Body of pancreas (tissue), 4 donors: ENCODE measurements at regions not wholly inside any gene's neighbourhood (a gene's known extent, or its start where the extent isn't known, plus 50 kb on each side); places are given as distances from the start of the nearest gene placed in this dataset.
"Not testable (repeated sequence)": the region's sequence is repeated elsewhere in the genome, so short reads cannot be mapped to it uniquely, and the experiment has no call there.

Experiments
- CTCF ChIP-seq, 7 experiments: fragments of 450-650 bp in 4 of 7; fragments of 200-600 bp in 3 of 7; sonication (generic) in 3 of 7; IDR thresholded peaks; one replicate each; pipeline ENCODE4 v1.5.1; 2016 to 2019; ENCODE audit warnings: antibody characterized with exemption in 7 of 7
- POLR2A ChIP-seq, 3 donors: fragments of 450-650 bp; IDR thresholded peaks; one replicate each; pipeline ENCODE4 v1.6.1; 2016; ENCODE audit warnings: antibody characterized with exemption in 3 of 3, mild to moderate bottlenecking in 2 of 3

- TF ChIP-seq POLR2A, CTCF (IDR thresholded peaks at IDR 0.05): not testable (repeated sequence)
Measured at GRCh38 chr4:134501488-134501887, 299.9 kb upstream of the PABPC4L start.
